HEK293 (cell line): ENCODE measurements at regions not wholly inside any gene's neighbourhood (a gene's known extent, or its start where the extent isn't known, plus 50 kb on each side); places are given as distances from the start of the nearest gene placed in this dataset.

Experiments used
- CTCF ChIA-PET: fragments of 350-600 bp; formaldehyde crosslinking; extraction: SDS; loops from one replicate; lab custom pipeline; 2021; ENCODE audit warnings: antibody characterized with exemption; lab: Yijun Ruan, JAX
- POLR2A ChIA-PET: fragments of 300-600 bp; formaldehyde crosslinking; extraction: SDS; loops from one replicate; lab custom pipeline; 2020; ENCODE audit warnings: antibody characterized with exemption, inconsistent platforms; lab: Yijun Ruan, JAX
- H3K27ac ChIP-seq: fragments of 200-500 bp; sonication (Bioruptor generic); 2 replicates; pipeline ENCODE4 v1.5.1; 2014; ENCODE audit warnings: low read depth, low read length, control low read depth, inconsistent platforms; ENCODE audit errors: extremely low read depth
- H3K36me3 ChIP-seq, 2 experiments: fragments of 200-500 bp in 1 of 2; sonication (Bioruptor generic) in 1 of 2; 1 replicate in 1 of 2; 2 replicates in 1 of 2; pipeline ENCODE4 v1.5.1; 2014 to 2017; ENCODE audit warnings: inconsistent platforms in 2 of 2, low read length in 2 of 2; ENCODE audit not compliant: control insufficient read depth in 2 of 2, insufficient read depth in 1 of 2
- H3K4me1 ChIP-seq: fragments of 200-500 bp; sonication (Bioruptor generic); 2 replicates; pipeline ENCODE4 v1.5.1; 2014; ENCODE audit warnings: mild to moderate bottlenecking, low read length, inconsistent platforms; ENCODE audit not compliant: control insufficient read depth, insufficient read depth
- H3K4me3 ChIP-seq: 2 replicates; pipeline ENCODE4 v1.5.1; 2011; ENCODE audit warnings: low read depth, mild to moderate bottlenecking, control low read depth, low read length, moderate library complexity
- H3K9me3 ChIP-seq: fragments of 200-500 bp; sonication (Bioruptor generic); 2 replicates; pipeline ENCODE4 v1.5.1; 2014; ENCODE audit warnings: low read depth, low read length, inconsistent platforms; ENCODE audit not compliant: control insufficient read depth, insufficient read depth
- EGR2 ChIP-seq: fragments of 450-650 bp; formaldehyde crosslinking; IDR thresholded peaks from 2 replicates; pipeline ENCODE4 v1.5.1; 2016; ENCODE audit warnings: low read depth, missing biosample characterization, missing genetic modification characterization
- KLF1 ChIP-seq: fragments of 450-650 bp; formaldehyde crosslinking; IDR thresholded peaks from 2 replicates; pipeline ENCODE4 v1.5.1; 2016; ENCODE audit warnings: missing biosample characterization, missing genetic modification characterization
- PRDM4 ChIP-seq: fragments of 450-650 bp; formaldehyde crosslinking; IDR thresholded peaks from 2 replicates; pipeline ENCODE4 v1.5.1; 2017; ENCODE audit warnings: missing biosample characterization, missing genetic modification characterization
- ZBTB21 ChIP-seq: fragments of 450-650 bp; formaldehyde crosslinking; IDR thresholded peaks from 2 replicates; pipeline ENCODE4 v1.5.1; 2017; ENCODE audit warnings: missing biosample characterization, missing genetic modification characterization
- ZFP41 ChIP-seq: fragments of 450-650 bp; formaldehyde crosslinking; IDR thresholded peaks from 2 replicates; pipeline ENCODE4 v1.5.1; 2016; ENCODE audit warnings: missing biosample characterization, missing genetic modification characterization, borderline replicate concordance
- ZFP69B ChIP-seq: fragments of 450-650 bp; formaldehyde crosslinking; IDR thresholded peaks from 2 replicates; pipeline ENCODE4 v1.5.1; 2016; ENCODE audit warnings: missing biosample characterization, missing genetic modification characterization
- ZNF121 ChIP-seq: fragments of 450-650 bp; formaldehyde crosslinking; IDR thresholded peaks from 2 replicates; pipeline ENCODE4 v1.5.1; 2016; ENCODE audit warnings: missing biosample characterization, missing genetic modification characterization
- ZNF138 ChIP-seq: fragments of 450-650 bp; formaldehyde crosslinking; IDR thresholded peaks from 2 replicates; pipeline ENCODE4 v1.5.1; 2016; ENCODE audit warnings: missing biosample characterization, missing genetic modification characterization, borderline replicate concordance
- ZNF169 ChIP-seq: fragments of 450-650 bp; formaldehyde crosslinking; IDR thresholded peaks from 2 replicates; pipeline ENCODE4 v1.5.1; 2016; ENCODE audit warnings: missing biosample characterization, missing genetic modification characterization
- ZNF223 ChIP-seq: fragments of 450-650 bp; formaldehyde crosslinking; IDR thresholded peaks from 2 replicates; pipeline ENCODE4 v1.5.1; 2016; ENCODE audit warnings: missing biosample characterization, missing genetic modification characterization
- ZNF391 ChIP-seq: fragments of 450-650 bp; formaldehyde crosslinking; IDR thresholded peaks from 2 replicates; pipeline ENCODE4 v1.5.1; 2016; ENCODE audit warnings: low read depth, missing biosample characterization, missing genetic modification characterization, borderline replicate concordance
- ZNF423 ChIP-seq: fragments of 450-650 bp; formaldehyde crosslinking; IDR thresholded peaks from 2 replicates; pipeline ENCODE4 v1.5.1; 2016; ENCODE audit warnings: missing biosample characterization, missing genetic modification characterization
- ZNF433 ChIP-seq: fragments of 450-650 bp; formaldehyde crosslinking; IDR thresholded peaks from 2 replicates; pipeline ENCODE4 v1.5.1; 2016; ENCODE audit warnings: missing biosample characterization, missing genetic modification characterization, low read depth
- ZNF510 ChIP-seq: fragments of 450-650 bp; formaldehyde crosslinking; IDR thresholded peaks from 2 replicates; pipeline ENCODE4 v1.5.1; 2018; ENCODE audit warnings: mild to moderate bottlenecking, missing genetic modification characterization, missing biosample characterization; ENCODE audit not compliant: insufficient replicate concordance
- ZNF548 ChIP-seq: fragments of 450-650 bp; formaldehyde crosslinking; IDR thresholded peaks from 2 replicates; pipeline ENCODE4 v1.5.1; 2016; ENCODE audit warnings: missing biosample characterization, missing genetic modification characterization
- ZNF560 ChIP-seq: fragments of 450-650 bp; formaldehyde crosslinking; IDR thresholded peaks from 2 replicates; pipeline ENCODE4 v1.5.1; 2017; ENCODE audit warnings: missing biosample characterization, missing genetic modification characterization, borderline replicate concordance
- ZNF580 ChIP-seq: fragments of 450-650 bp; formaldehyde crosslinking; IDR thresholded peaks from 2 replicates; pipeline ENCODE4 v1.5.1; 2016; ENCODE audit warnings: missing biosample characterization, missing genetic modification characterization
- ZNF843 ChIP-seq: fragments of 450-650 bp; formaldehyde crosslinking; IDR thresholded peaks from 2 replicates; pipeline ENCODE4 v1.5.1; 2016; ENCODE audit warnings: missing biosample characterization, missing genetic modification characterization
- TF ChIP-seq, protein P1 (sequence below): fragments of 450-650 bp; formaldehyde crosslinking; IDR thresholded peaks from 2 replicates; pipeline ENCODE4 v1.5.1; 2016; ENCODE audit warnings: missing biosample characterization, missing genetic modification characterization
- TF ChIP-seq, protein P2 (sequence below): fragments of 450-650 bp; formaldehyde crosslinking; IDR thresholded peaks from 2 replicates; pipeline ENCODE4 v1.5.1; 2017; ENCODE audit warnings: missing biosample characterization, missing genetic modification characterization
- TF ChIP-seq, protein P3 (sequence below): fragments of 450-650 bp; formaldehyde crosslinking; conservative IDR thresholded peaks from 2 replicates; pipeline ENCODE4 v1.5.1; 2016; ENCODE audit warnings: low read depth, missing biosample characterization, missing genetic modification characterization

DNA sequence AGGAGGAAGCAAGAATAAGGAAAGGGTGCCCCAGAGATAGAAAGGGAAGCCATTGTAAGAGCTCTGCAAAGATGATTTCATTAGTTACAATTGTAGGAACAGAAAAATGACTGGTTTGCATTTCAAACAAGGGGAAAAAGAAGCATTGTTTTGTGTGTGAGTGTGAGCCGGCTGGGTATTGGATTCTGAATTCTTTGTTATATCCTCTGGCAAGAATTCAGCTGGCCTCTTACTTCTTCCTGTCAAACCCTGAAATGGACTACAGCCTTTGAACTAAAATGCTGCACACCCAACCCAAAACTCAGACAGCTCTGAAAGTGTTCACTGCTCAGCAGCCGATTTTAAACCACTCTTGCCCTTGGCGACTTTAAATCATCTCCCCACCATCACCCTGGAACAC lies 461.3 kb downstream of the PMP22 start:
- Histone ChIP-seq H3K4me3 (no peak overlapping the region), H3K27ac (no peak overlapping the region), H3K4me1 (no peaks in the 10 kb centered on the region), H3K9me3 (peaks cover 5% of the 10 kb centered on the region), H3K36me3 (no peaks in the 10 kb centered on the region)
- TF ChIP-seq, protein P1, sequence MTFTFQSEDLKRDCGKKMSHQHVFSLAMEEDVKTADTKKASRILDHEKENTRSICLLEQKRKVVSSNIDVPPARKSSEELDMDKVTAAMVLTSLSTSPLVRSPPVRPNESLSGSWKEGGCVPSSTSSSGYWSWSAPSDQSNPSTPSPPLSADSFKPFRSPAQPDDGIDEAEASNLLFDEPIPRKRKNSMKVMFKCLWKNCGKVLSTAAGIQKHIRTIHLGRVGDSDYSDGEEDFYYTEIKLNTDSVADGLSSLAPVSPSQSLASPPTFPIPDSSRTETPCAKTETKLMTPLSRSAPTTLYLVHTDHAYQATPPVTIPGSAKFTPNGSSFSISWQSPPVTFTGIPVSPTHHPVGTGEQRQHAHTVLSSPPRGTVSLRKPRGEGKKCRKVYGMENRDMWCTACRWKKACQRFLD (tag by site-specific recombination), result no peak
- TF ChIP-seq ZNF391 (tag by site-specific recombination) (no peak), ZNF560 (tag by site-specific recombination) (no peak)
- ChIA-PET CTCF (interaction anchor here (1.6 kb wide), 1 partner anchor 10 kb away, joined by 6 read pairs; no protein-coding TSS in a partner anchor), POLR2A (no interaction called here)

DNA sequence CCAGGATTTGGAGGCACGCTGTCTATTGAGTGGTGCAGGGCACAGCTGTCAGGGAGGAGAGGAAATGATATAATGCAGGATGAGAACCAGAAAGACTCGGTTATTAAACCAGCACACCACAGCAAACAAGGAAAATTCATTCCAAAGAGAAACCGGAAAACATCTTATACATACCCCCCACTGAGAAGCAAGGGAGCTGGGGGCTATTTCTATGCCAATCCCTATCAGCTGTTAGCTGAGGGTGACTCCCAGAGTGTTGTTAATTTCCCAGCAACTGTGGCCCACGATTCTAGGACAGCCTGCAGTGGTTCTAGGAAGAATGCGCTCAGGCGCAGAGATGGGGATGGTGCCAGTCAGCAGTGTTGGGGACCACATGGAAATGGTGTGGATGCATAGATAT lies 467.3 kb downstream of the PMP22 start:
- no peak for TF ChIP-seq PRDM4
- no peak for TF ChIP-seq ZNF433 (tag by site-specific recombination)
- no peak for TF ChIP-seq KLF1 (tag by site-specific recombination)
- TF ChIP-seq ZBTB21 (tag by site-specific recombination), result no peak
- TF ChIP-seq ZFP69B (tag by site-specific recombination), result no peak
- no peak for TF ChIP-seq ZNF121 (tag by site-specific recombination)
- no peak for TF ChIP-seq ZNF223 (tag by site-specific recombination)
- no peak for TF ChIP-seq ZNF580 (tag by site-specific recombination)
- no peak for TF ChIP-seq EGR2 (tag by site-specific recombination)
- no peak for TF ChIP-seq ZNF548 (tag by site-specific recombination)
- TF ChIP-seq, protein P2, sequence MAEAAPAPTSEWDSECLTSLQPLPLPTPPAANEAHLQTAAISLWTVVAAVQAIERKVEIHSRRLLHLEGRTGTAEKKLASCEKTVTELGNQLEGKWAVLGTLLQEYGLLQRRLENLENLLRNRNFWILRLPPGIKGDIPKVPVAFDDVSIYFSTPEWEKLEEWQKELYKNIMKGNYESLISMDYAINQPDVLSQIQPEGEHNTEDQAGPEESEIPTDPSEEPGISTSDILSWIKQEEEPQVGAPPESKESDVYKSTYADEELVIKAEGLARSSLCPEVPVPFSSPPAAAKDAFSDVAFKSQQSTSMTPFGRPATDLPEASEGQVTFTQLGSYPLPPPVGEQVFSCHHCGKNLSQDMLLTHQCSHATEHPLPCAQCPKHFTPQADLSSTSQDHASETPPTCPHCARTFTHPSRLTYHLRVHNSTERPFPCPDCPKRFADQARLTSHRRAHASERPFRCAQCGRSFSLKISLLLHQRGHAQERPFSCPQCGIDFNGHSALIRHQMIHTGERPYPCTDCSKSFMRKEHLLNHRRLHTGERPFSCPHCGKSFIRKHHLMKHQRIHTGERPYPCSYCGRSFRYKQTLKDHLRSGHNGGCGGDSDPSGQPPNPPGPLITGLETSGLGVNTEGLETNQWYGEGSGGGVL, result no peak
- TF ChIP-seq ZNF843 (tag by site-specific recombination), result no peak
- Histone ChIP-seq H3K4me3 (no peak overlapping the region), H3K27ac (no peak overlapping the region), H3K4me1 (no peaks in the 10 kb centered on the region), H3K9me3 (peaks cover 2% of the 10 kb centered on the region), H3K36me3 (no peaks in the 10 kb centered on the region)
- ChIA-PET POLR2A (no interaction called here), CTCF (no interaction called here)

- Histone ChIP-seq H3K4me3 (no peak overlapping the region), H3K4me1 (no peaks in the 10 kb centered on the region), H3K9me3 (peaks cover 2% of the 10 kb centered on the region), H3K27ac (no peak overlapping the region), H3K36me3 (no peaks in the 10 kb centered on the region)
- POLR2A ChIA-PET, result no interaction called here
- CTCF ChIA-PET, result interaction anchor here (0.6 to 1.0 kb wide), 2 partner anchors 9 to 404 kb away, joined by 3 to 4 read pairs; no protein-coding TSS in a partner anchor
- TF ChIP-seq, protein P3, sequence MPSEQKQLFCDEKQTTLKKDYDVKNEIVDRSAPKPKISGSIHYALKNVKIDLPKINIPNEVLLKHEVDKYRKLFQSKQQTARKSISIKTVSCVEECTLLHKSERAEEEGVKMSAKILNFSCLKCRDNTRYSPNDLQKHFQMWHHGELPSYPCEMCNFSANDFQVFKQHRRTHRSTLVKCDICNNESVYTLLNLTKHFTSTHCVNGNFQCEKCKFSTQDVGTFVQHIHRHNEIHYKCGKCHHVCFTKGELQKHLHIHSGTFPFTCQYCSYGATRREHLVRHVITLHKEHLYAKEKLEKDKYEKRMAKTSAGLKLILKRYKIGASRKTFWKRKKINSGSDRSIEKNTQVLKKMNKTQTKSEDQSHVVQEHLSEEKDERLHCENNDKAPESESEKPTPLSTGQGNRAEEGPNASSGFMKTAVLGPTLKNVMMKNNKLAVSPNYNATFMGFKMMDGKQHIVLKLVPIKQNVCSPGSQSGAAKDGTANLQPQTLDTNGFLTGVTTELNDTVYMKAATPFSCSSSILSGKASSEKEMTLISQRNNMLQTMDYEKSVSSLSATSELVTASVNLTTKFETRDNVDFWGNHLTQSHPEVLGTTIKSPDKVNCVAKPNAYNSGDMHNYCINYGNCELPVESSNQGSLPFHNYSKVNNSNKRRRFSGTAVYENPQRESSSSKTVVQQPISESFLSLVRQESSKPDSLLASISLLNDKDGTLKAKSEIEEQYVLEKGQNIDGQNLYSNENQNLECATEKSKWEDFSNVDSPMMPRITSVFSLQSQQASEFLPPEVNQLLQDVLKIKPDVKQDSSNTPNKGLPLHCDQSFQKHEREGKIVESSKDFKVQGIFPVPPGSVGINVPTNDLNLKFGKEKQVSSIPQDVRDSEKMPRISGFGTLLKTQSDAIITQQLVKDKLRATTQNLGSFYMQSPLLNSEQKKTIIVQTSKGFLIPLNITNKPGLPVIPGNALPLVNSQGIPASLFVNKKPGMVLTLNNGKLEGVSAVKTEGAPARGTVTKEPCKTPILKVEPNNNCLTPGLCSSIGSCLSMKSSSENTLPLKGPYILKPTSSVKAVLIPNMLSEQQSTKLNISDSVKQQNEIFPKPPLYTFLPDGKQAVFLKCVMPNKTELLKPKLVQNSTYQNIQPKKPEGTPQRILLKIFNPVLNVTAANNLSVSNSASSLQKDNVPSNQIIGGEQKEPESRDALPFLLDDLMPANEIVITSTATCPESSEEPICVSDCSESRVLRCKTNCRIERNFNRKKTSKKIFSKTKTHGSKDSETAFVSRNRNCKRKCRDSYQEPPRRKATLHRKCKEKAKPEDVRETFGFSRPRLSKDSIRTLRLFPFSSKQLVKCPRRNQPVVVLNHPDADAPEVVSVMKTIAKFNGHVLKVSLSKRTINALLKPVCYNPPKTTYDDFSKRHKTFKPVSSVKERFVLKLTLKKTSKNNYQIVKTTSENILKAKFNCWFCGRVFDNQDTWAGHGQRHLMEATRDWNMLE (tag by site-specific recombination), result no peak
- TF ChIP-seq ZNF423, result no peak
- TF ChIP-seq ZNF138 (tag by site-specific recombination), result no peak
- TF ChIP-seq ZNF169 (tag by site-specific recombination), result no peak
- TF ChIP-seq ZNF510, result no peak
- TF ChIP-seq ZFP41 (tag by site-specific recombination), result no peak
- no peak for TF ChIP-seq ZNF548 (tag by site-specific recombination)
These were observed 468.1 kb downstream of the PMP22 start for GRCh38 chr17:14797021-14797420.
